Lung (tissue), 11 donors: ENCODE measurements at regions not wholly inside any gene's neighbourhood (a gene's known extent, or its start where the extent isn't known, plus 50 kb on each side); places are given as distances from the start of the nearest gene placed in this dataset.
A peak's percentile ranks its signal among the peaks of the same experiment; 100 is the strongest.

Experiments
- ATAC-seq: fragments of 200-7000 bp; cut with Tn5 transposase; one replicate; pipeline ENCODE4 v1.9.1; 2020; ENCODE audit warnings: moderate number of reproducible peaks; ENCODE audit not compliant: insufficient read depth, low FRiP score
- DNase-seq, 3 donors: peaks; one replicate each; pipeline ENCODE4 v3.0.0-alpha.2; 2013 to 2017
- H3K27ac ChIP-seq, 2 donors: one replicate each; pipeline ENCODE4 v1.5.1; 2013; ENCODE audit warnings: mild to moderate bottlenecking in 2 of 2, moderate library complexity in 2 of 2, control low read depth in 1 of 2, inconsistent platforms in 1 of 2, low read depth in 1 of 2, low read length in 1 of 2
- H3K27me3 ChIP-seq, 3 donors: one replicate each; pipeline ENCODE4 v1.5.1; 2013; ENCODE audit warnings: low read length in 2 of 3; ENCODE audit not compliant: control insufficient read depth in 3 of 3, insufficient read depth in 3 of 3
- H3K36me3 ChIP-seq, 4 donors: one replicate each; pipeline ENCODE4 v1.5.1; 2013; ENCODE audit warnings: low read length in 4 of 4, mild to moderate bottlenecking in 1 of 4, moderate library complexity in 1 of 4; ENCODE audit not compliant: control insufficient read depth in 4 of 4, insufficient read depth in 4 of 4
- H3K4me1 ChIP-seq, 5 donors: one replicate each; pipeline ENCODE4 v1.5.1; 2013; ENCODE audit warnings: low read length in 5 of 5, mild to moderate bottlenecking in 2 of 5, moderate library complexity in 1 of 5; ENCODE audit not compliant: control insufficient read depth in 5 of 5, insufficient read depth in 5 of 5
- H3K4me3 ChIP-seq: one replicate; pipeline ENCODE4 v1.5.1; 2013; ENCODE audit warnings: mild to moderate bottlenecking, control low read depth, moderate library complexity
- H3K9ac ChIP-seq, 2 donors: one replicate each; pipeline ENCODE4 v1.5.1; 2013; ENCODE audit warnings: low read length in 2 of 2, control low read depth in 1 of 2; ENCODE audit not compliant: insufficient read depth in 1 of 2
- H3K9me3 ChIP-seq, 4 donors: one replicate each; pipeline ENCODE4 v1.5.1; 2013; ENCODE audit warnings: low read length in 3 of 4, mild to moderate bottlenecking in 1 of 4, moderate library complexity in 1 of 4; ENCODE audit not compliant: control insufficient read depth in 4 of 4, insufficient read depth in 3 of 4
- CTCF ChIP-seq: IDR thresholded peaks from 2 replicates; pipeline ENCODE4 v1.5.1; 2012; ENCODE audit warnings: mild to moderate bottlenecking; ENCODE audit errors: control extremely low read depth, extremely low read depth
- WGBS, 2 donors: extraction: QIAGEN DNeasy Blood & Tissue Kit; methylation state at CpG; one replicate each; pipeline ENCODE4 v1.1.7; 2013; 5-methylcytosine and 5-hydroxymethylcytosine counted together
- donor health status: control.
- donor health status: control.
- donor health status: Bipolar disorder and iron deficiency.
- donor health status: healthy.
- donor health status: DM: yes; HTN: yes; CAD: no.

- no peak for TF ChIP-seq CTCF
- 55 to 81% methylated on average over 3 of the region's 3 CpGs for WGBS, 2 donors
- no peaks in the 10 kb centered on the region for H3K27me3 ChIP-seq
- H3K9me3 ChIP-seq, result no peaks in the 10 kb centered on the region
- ATAC-seq, result no peak
- no peak overlapping the region for H3K27ac ChIP-seq
- no peak overlapping the region for H3K4me3 ChIP-seq
- peak in 2 of 3 donors; percentile 29 to 35 for DNase-seq
- no peak overlapping the region for H3K9ac ChIP-seq
- H3K36me3 ChIP-seq, result no peaks in the 10 kb centered on the region
- peaks cover 0 to 37% (median 30%) of the 10 kb centered on the region in 5 donors for H3K4me1 ChIP-seq
Measured at GRCh38 chr7:33809228-33809627, 96.1 kb upstream of the BMPER start.

DNA sequence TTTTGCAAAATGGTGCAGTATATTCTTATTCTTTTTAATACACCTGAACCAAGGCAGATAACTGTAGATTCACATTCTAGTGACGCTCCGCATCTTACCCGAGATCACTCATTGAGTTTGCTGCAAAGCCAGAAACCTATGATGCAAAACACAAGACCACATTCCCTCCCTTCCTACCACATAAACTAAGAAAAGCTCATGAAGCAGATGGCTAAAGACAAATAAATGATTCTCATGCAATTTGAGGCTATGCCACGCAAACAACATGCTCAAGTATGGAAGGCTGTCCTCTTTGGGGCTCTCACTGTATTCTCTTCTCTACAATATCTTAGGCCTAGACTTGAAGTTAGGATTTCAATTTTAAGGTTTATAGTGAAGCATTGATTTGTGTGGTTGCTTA is 95.0 kb upstream of the BMPER start:
- Histone ChIP-seq H3K4me1 (peaks cover 1 to 35% (median 29%) of the 10 kb centered on the region in 5 donors), H3K9me3 (no peaks in the 10 kb centered on the region), H3K9ac (no peak overlapping the region), H3K4me3 (no peak overlapping the region), H3K27ac (no peak overlapping the region), H3K27me3 (no peaks in the 10 kb centered on the region), H3K36me3 (no peaks in the 10 kb centered on the region)
- DNase-seq (no peak), ATAC-seq (no peak)
- TF ChIP-seq CTCF, result no peak
- 96 to 97% methylated on average over 4 of the region's 4 CpGs for WGBS, 2 donors

DNA sequence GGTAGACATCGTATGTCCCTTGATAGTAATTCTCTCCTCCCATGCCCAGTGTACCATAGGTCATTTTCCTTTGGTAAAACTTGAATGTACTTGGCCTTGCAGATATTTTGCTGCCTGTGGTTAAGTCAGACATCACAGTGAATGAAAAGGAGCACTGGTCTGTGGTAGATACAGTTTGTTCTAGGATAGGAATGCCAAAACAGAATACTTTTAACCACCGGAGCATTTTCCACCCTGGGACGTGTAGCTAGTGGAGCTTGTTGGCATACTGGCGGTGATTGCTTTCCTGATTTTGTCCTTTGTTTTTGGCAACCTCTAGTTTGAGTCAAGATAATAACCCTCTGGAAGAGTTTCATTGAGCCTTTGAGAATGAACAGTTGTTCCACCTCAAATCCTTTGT is 92.0 kb upstream of the BMPER start:
- ATAC-seq, result no peak
- no peak for DNase-seq
- 93 to 94% methylated on average over 4 of the region's 4 CpGs for WGBS, 2 donors
- TF ChIP-seq CTCF, result no peak
- Histone ChIP-seq H3K9ac (no peak overlapping the region), H3K4me3 (no peak overlapping the region), H3K27ac (no peak overlapping the region), H3K9me3 (no peaks in the 10 kb centered on the region), H3K36me3 (no peaks in the 10 kb centered on the region), H3K27me3 (no peaks in the 10 kb centered on the region), H3K4me1 (peaks cover 2 to 7% (median 3%) of the 10 kb centered on the region in 5 donors)

GRCh38 chr7:33814400-33814799 is 90.9 kb upstream of the BMPER start:
- no peak for TF ChIP-seq CTCF
- no peak overlapping the region for H3K9ac ChIP-seq
- peaks cover 0 to 4% (median 2%) of the 10 kb centered on the region in 5 donors for H3K4me1 ChIP-seq
- DNase-seq (peak in 1 of 3 donors; percentile 16), ATAC-seq (no peak)
- no peaks in the 10 kb centered on the region for H3K27me3 ChIP-seq
- 42 to 43% methylated on average over 6 of the region's 6 CpGs for WGBS, 2 donors
- no peak overlapping the region for H3K4me3 ChIP-seq
- peak overlapping the region in 1 of 2 donors; percentile 45 for H3K27ac ChIP-seq
- H3K9me3 ChIP-seq, result no peaks in the 10 kb centered on the region
- no peaks in the 10 kb centered on the region for H3K36me3 ChIP-seq
